Upper lobe of left lung (tissue), 6 donors: ENCODE measurements at regions not wholly inside any gene's neighbourhood (a gene's known extent, or its start where the extent isn't known, plus 50 kb on each side); places are given as distances from the start of the nearest gene placed in this dataset.

ENCODE experiments used
- ATAC-seq, 2 donors: fragments of 200-7000 bp; cut with Tn5 transposase; one replicate each; pipeline ENCODE4 v1.9.1; 2022; ENCODE audit warnings: mild to moderate bottlenecking in 2 of 2, moderate library complexity in 2 of 2; ENCODE audit not compliant: low FRiP score in 2 of 2
- DNase-seq, 2 donors: peaks; one replicate each; pipeline ENCODE4 v3.0.0-alpha.2; 2019 to 2020
- H3K27ac ChIP-seq, 4 donors: fragments of 200-600 bp; sonication (generic); one replicate each; pipeline ENCODE4 v1.5.1; 2016 to 2019
- H3K27me3 ChIP-seq, 4 donors: fragments of 200-600 bp; sonication (generic); one replicate each; pipeline ENCODE4 v1.5.1; 2017 to 2019
- H3K36me3 ChIP-seq, 4 donors: fragments of 200-600 bp; sonication (generic); one replicate each; pipeline ENCODE4 v1.5.1; 2016 to 2019
- H3K4me1 ChIP-seq, 4 donors: fragments of 200-600 bp; sonication (generic); one replicate each; pipeline ENCODE4 v1.5.1; 2018 to 2019
- H3K4me3 ChIP-seq, 4 donors: fragments of 200-600 bp; sonication (generic); one replicate each; pipeline ENCODE4 v1.5.1; 2017 to 2019; ENCODE audit warnings: mild to moderate bottlenecking in 2 of 4, moderate library complexity in 1 of 4
- H3K9me3 ChIP-seq, 4 donors: fragments of 200-600 bp; sonication (generic); one replicate each; pipeline ENCODE4 v1.5.1; 2018 to 2019
- EP300 ChIP-seq, 4 donors: sonication (generic); formaldehyde crosslinking; IDR thresholded peaks; one replicate each; pipeline ENCODE4 v1.5.1; 2017; ENCODE audit warnings: antibody characterized with exemption in 4 of 4, control low read depth in 2 of 4
- POLR2A ChIP-seq, 4 donors: fragments of 450-650 bp; IDR thresholded peaks; one replicate each; pipeline ENCODE4 v1.5.1; 2016 to 2017; ENCODE audit warnings: antibody characterized with exemption in 4 of 4, mild to moderate bottlenecking in 2 of 4
- POLR2AphosphoS5 ChIP-seq, 2 donors: sonication (generic); formaldehyde crosslinking; IDR thresholded peaks; one replicate each; pipeline ENCODE4 v1.5.1; 2017; ENCODE audit warnings: antibody characterized with exemption in 2 of 2
- WGBS, 2 donors: methylation state at CpG; one replicate each; pipeline ENCODE4 v1.1.5; 2017 to 2018; 5-methylcytosine and 5-hydroxymethylcytosine counted together
- TF ChIP-seq, protein P1 (sequence below), 6 experiments: fragments of 450-650 bp in 4 of 6; fragments of 200-600 bp in 2 of 6; sonication (generic) in 2 of 6; IDR thresholded peaks; one replicate each; pipeline ENCODE4 v1.5.1; 2016 to 2019; ENCODE audit warnings: antibody characterized with exemption in 6 of 6
- donor health status: DM: no; HTN: no; CAD: no; lungs with moderate emphysema.
- donor health status: DM: no; HTN: yes; CAD: no; lungs with severe emphysema.

- Histone ChIP-seq H3K4me3 (no peak overlapping the region), H3K9me3 (no peaks in the 10 kb centered on the region), H3K27ac (peak overlapping the region in 3 of 4 donors; percentile 46 to 66 (median 56)), H3K4me1 (peaks cover 20 to 33% (median 27%) of the 10 kb centered on the region in 4 donors), H3K27me3 (no peaks in the 10 kb centered on the region), H3K36me3 (no peaks in the 10 kb centered on the region)
- 65 to 75% methylated on average over 1 of the region's 1 CpG for WGBS, 2 donors
- ATAC-seq = no peak
- TF ChIP-seq, protein P1, sequence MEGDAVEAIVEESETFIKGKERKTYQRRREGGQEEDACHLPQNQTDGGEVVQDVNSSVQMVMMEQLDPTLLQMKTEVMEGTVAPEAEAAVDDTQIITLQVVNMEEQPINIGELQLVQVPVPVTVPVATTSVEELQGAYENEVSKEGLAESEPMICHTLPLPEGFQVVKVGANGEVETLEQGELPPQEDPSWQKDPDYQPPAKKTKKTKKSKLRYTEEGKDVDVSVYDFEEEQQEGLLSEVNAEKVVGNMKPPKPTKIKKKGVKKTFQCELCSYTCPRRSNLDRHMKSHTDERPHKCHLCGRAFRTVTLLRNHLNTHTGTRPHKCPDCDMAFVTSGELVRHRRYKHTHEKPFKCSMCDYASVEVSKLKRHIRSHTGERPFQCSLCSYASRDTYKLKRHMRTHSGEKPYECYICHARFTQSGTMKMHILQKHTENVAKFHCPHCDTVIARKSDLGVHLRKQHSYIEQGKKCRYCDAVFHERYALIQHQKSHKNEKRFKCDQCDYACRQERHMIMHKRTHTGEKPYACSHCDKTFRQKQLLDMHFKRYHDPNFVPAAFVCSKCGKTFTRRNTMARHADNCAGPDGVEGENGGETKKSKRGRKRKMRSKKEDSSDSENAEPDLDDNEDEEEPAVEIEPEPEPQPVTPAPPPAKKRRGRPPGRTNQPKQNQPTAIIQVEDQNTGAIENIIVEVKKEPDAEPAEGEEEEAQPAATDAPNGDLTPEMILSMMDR (IDR thresholded peaks at IDR 0.05) = no peak
- TF ChIP-seq POLR2A (IDR thresholded peaks at IDR 0.05) (no peak), EP300 (IDR thresholded peaks at IDR 0.05) (peak in 1 of 4 donors; percentile 15), POLR2AphosphoS5 (IDR thresholded peaks at IDR 0.05) (no peak)
- DNase-seq = no peak
Observed at GRCh38 chr2:64853894-64854293, 135.3 kb upstream of the SLC1A4 start.

DNA sequence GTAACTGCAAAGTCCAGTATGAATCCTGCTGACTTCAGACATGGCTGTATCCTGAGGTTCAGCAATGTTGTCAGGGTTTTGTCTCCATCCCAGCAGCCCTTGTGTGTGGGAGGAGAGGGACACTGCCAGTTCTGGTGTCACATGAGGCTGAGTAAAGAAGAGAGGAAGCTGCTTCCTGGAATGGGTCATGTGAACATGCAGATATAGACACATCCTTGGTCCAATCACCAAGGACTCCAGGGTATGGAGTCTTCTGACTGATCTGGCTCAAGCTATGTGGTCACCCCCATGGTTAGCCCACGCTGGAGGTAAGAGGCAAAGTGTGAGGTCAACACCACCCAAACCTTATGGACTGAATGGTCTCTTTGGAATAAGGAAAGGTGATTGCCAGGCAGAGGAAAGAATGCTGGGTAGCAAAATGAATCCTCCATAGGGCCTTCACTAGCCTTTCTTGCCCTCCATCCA is 134.4 kb upstream of the SLC1A4 start:
- TF ChIP-seq, protein P1 (IDR thresholded peaks at IDR 0.05) = no peak
- TF ChIP-seq POLR2AphosphoS5 (IDR thresholded peaks at IDR 0.05) (peak; percentile 56 to 63), POLR2A (IDR thresholded peaks at IDR 0.05) (peak in 1 of 4 donors; percentile 51), EP300 (IDR thresholded peaks at IDR 0.05) (peak in 1 of 4 donors; percentile 50)
- WGBS, 2 donors = 75 to 100% methylated on average over 1 of the region's 1 CpG
- H3K9me3 ChIP-seq = no peaks in the 10 kb centered on the region
- H3K4me3 ChIP-seq = no peak overlapping the region
- DNase-seq (peak in 1 of 2 donors; percentile 72), ATAC-seq (peak in 1 of 2 donors; percentile 62)
- H3K27ac ChIP-seq = peak overlapping the region in 2 of 4 donors; percentile 9 to 56
- H3K27me3 ChIP-seq = no peaks in the 10 kb centered on the region
- no peaks in the 10 kb centered on the region for H3K36me3 ChIP-seq
- H3K4me1 ChIP-seq = peaks cover 28 to 41% (median 34%) of the 10 kb centered on the region in 4 donors

GRCh38 chr2:64857581-64858471 is 131.4 kb upstream of the SLC1A4 start:
- Histone ChIP-seq H3K4me3 (no peak overlapping the region), H3K27me3 (no peaks in the 10 kb centered on the region), H3K27ac (peak overlapping the region; percentile 91 to 98 (median 94)), H3K36me3 (no peaks in the 10 kb centered on the region), H3K9me3 (no peaks in the 10 kb centered on the region), H3K4me1 (peaks cover 29 to 48% (median 39%) of the 10 kb centered on the region in 4 donors)
- DNase-seq = no peak
- WGBS, 2 donors = 67 to 81% methylated on average over 17 to 18 of the region's 18 CpGs
- TF ChIP-seq, protein P1 (IDR thresholded peaks at IDR 0.05) = no peak
- no peak for TF ChIP-seq EP300 (IDR thresholded peaks at IDR 0.05)
- no peak for TF ChIP-seq POLR2AphosphoS5 (IDR thresholded peaks at IDR 0.05)
- TF ChIP-seq POLR2A (IDR thresholded peaks at IDR 0.05) = no peak
- no peak for ATAC-seq

DNA sequence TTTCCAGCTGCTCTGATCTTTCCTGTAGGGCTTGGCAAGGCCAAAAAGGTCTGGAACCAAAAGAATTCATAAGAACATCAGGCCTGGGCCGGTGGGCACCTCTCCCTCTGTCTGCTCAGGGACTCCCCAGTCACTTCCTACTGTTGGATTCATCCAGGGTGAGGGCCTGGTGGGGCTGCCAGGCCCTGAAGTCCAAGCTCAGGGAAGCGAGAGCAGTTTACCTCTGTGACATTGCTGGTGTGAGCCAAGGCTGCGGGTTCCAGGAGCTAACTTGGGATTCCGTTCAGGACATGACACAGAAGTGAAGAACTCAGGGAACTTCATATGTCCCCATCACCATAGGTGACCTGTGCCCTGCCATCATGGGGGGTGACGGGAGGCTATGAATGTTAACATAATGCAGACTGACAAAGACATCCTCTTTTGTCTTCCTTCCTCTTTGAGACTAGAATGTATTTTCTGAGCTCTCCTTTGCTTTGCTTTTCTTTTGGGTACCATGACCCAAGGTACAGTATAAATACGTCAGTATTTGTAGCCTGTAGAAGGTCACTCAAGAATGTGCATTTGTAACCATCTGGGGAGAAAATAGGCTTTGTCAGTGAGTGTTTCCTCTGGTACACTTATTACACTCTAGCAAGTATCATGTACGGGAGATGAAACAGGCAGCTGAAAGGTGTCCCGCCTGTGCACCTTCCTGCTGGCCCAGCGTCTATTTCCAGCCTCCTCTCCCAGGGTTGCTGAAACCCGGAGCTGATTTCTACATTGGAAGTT is 130.5 kb upstream of the SLC1A4 start:
- H3K36me3 ChIP-seq = no peaks in the 10 kb centered on the region
- H3K9me3 ChIP-seq = no peaks in the 10 kb centered on the region
- peaks cover 29 to 42% (median 35%) of the 10 kb centered on the region in 4 donors for H3K4me1 ChIP-seq
- peak overlapping the region in 3 of 4 donors; percentile 39 to 51 (median 50) for H3K4me3 ChIP-seq
- DNase-seq (no peak), ATAC-seq (no peak)
- no peaks in the 10 kb centered on the region for H3K27me3 ChIP-seq
- H3K27ac ChIP-seq = peak overlapping the region; percentile 91 to 98 (median 94)
- TF ChIP-seq, protein P1 (IDR thresholded peaks at IDR 0.05) = no peak
- TF ChIP-seq POLR2A (IDR thresholded peaks at IDR 0.05) = no peak
- no peak for TF ChIP-seq EP300 (IDR thresholded peaks at IDR 0.05)
- TF ChIP-seq POLR2AphosphoS5 (IDR thresholded peaks at IDR 0.05) = no peak
- WGBS, 2 donors = 37 to 40% methylated on average over 7 to 10 of the region's 10 CpGs
